ENCODE measurements at regions not wholly inside any gene's neighbourhood (a gene's known extent, or its start where the extent isn't known, plus 50 kb on each side); places are given as distances from the start of the nearest gene placed in this dataset.

- TF ChIP-seq POLR2AphosphoS5 (IDR thresholded peaks at IDR 0.05; ENCODE audit: low read depth, low read length) (no peak), SP1 (IDR thresholded peaks at IDR 0.05; ENCODE audit: low read depth, low read length) (no peak), SIX5 (IDR thresholded peaks at IDR 0.05; ENCODE audit: low read depth, low read length) (no peak), EP300 (IDR thresholded peaks at IDR 0.05; ENCODE audit: borderline replicate concordance in 1 of 2, low read depth in 2 of 2, low read length in 2 of 2) (no peak), GABPA (IDR thresholded peaks at IDR 0.05; ENCODE audit: borderline replicate concordance, insufficient read depth, low read length) (no peak), ATF2 (IDR thresholded peaks at IDR 0.05; ENCODE audit: low read length) (no peak), JUN (IDR thresholded peaks at IDR 0.05; ENCODE audit: low read depth, low read length) (no peak), POLR2A (IDR thresholded peaks at IDR 0.05; ENCODE audit: control extremely low read depth in 1 of 2, low read depth in 2 of 2, low read length in 2 of 2) (no peak), RAD21 (IDR thresholded peaks at IDR 0.05 in 1 of 2, conservative IDR thresholded peaks at IDR 0.05 in 1 of 2; ENCODE audit: low read depth in 2 of 2, low read length in 2 of 2) (0 out of 4 replicates have a peak, but pooled peaks of 1 of the 2 experiments have one; percentile 9), BRCA1 (IDR thresholded peaks at IDR 0.05; ENCODE audit: low read depth, low read length) (no peak), SAP30 (IDR thresholded peaks at IDR 0.05; ENCODE audit: insufficient read depth, insufficient replicate concordance, low read length) (no peak)
- TF ChIP-seq, protein P1, sequence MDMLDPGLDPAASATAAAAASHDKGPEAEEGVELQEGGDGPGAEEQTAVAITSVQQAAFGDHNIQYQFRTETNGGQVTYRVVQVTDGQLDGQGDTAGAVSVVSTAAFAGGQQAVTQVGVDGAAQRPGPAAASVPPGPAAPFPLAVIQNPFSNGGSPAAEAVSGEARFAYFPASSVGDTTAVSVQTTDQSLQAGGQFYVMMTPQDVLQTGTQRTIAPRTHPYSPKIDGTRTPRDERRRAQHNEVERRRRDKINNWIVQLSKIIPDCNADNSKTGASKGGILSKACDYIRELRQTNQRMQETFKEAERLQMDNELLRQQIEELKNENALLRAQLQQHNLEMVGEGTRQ (IDR thresholded peaks at IDR 0.05; ENCODE audit: low read length): no peak
- TF ChIP-seq, protein P2, sequence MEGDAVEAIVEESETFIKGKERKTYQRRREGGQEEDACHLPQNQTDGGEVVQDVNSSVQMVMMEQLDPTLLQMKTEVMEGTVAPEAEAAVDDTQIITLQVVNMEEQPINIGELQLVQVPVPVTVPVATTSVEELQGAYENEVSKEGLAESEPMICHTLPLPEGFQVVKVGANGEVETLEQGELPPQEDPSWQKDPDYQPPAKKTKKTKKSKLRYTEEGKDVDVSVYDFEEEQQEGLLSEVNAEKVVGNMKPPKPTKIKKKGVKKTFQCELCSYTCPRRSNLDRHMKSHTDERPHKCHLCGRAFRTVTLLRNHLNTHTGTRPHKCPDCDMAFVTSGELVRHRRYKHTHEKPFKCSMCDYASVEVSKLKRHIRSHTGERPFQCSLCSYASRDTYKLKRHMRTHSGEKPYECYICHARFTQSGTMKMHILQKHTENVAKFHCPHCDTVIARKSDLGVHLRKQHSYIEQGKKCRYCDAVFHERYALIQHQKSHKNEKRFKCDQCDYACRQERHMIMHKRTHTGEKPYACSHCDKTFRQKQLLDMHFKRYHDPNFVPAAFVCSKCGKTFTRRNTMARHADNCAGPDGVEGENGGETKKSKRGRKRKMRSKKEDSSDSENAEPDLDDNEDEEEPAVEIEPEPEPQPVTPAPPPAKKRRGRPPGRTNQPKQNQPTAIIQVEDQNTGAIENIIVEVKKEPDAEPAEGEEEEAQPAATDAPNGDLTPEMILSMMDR (IDR thresholded peaks at IDR 0.05; ENCODE audit: control extremely low read depth in 1 of 3, insufficient read depth in 1 of 3, low read depth in 1 of 3, low read length in 3 of 3): peak in 1 of 3 experiments; percentile 11; a peak in 1 of 4 replicates
Observed at GRCh38 chr9:28583832-28584231, 1010.6 kb upstream of the C9orf72 start.
